Activated CD8-positive, alpha-beta memory T cell treated with anti-CD3 and anti-CD28 coated beads for 1 hour (primary cell): ENCODE measurements at regions not wholly inside any gene's neighbourhood (a gene's known extent, or its start where the extent isn't known, plus 50 kb on each side); places are given as distances from the start of the nearest gene placed in this dataset.

Source experiments
- DNase-seq, 2 donors: peaks; one replicate each; pipeline ENCODE4 v3.0.0-alpha.2; 2020; ENCODE audit warnings: low read depth in 1 of 2; ENCODE audit errors: extremely low read depth in 1 of 2

DNA sequence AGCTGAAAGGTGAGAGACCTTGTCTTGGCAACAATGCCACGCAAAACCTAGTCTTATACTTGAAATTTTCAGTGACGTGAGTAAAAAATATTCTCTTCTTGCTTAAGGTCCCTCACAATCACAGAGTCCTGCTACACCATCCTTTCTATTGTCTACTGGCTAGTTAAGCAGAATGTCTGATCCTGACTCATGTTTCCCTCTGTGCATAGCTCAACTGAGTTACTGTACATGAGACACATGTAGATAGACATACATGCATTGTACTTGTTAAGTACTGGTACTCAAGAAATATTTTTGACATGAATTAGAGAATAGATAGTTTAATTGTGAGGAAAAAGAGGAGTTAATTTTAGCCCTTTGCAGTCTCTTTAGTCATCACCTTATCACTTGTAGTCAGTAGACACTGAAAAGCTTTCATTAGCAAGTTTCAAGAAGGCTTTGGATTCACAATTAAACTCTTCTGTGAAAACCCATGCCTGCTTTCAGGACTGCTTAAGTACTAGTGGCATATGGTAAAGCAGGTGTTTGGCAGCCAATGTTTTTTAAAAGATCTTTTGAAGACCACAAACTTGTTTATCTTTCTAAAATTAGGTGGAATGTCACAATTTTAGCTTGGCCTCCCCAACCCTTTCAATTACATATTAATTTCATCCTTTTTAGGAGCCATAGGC is 158.7 kb upstream of the CCDC150 start:
- DNase-seq, result no peak

DNA sequence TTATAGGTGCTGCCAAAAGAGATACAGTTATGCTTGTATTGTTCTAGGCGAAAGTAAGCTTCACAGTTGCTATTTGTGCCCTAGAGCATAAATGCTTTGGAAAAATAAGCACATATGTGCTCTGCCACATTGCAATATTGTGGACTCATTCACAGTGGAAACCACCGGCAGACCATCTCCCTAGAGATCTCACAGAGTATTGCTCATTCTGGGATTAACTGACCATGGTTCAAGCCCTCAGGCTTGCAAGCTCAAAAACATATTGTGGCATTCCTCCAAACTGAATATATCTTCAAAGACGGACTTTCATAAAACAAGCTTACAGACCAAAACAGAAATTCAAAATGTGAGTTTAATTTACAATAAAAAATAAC is 158.2 kb upstream of the CCDC150 start:
- DNase-seq, result no peak

DNA sequence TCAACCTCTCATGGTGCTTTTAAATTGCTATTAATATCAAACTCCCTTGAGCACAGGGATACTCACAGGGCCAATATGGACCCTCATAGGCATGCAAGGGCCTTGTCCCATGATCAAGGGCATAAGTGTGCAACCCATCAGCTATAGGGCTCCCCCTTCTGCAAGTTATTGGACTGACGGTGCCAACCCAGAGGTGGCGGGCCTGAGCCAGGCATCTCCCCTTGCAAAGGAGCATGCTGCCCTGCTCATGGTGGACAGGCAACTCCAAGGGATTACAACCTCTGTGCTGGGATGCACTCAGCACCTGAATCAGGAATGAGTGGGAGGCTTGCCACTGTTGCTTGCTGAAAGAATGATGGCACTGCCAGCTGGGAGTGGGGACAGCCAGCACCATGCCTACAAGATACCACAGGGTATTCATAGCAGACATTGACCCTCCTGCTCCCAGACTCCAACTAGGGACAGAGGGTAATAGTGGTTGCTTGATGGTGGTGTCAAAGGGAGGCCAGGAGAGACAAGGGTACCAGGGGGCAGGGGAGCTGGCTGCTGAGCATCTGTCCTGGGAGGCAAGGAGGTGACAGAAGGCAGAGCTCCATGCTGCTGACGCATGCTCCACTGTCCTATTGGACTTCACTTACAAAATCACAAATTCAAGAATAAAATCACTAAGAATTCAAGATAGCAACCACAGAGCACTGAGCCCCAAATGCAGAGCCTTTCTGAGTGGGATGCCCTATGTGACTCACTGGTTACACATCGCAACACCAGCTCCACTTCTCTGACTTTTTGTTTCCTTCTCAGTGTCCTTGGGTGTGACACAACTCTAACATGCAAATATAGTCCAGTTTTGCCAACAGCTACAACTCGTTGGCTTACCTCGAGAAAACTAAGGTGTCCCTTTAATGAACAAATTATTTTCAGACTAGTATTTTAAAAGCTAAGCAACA is 157.1 kb upstream of the CCDC150 start:
- no peak for DNase-seq

DNA sequence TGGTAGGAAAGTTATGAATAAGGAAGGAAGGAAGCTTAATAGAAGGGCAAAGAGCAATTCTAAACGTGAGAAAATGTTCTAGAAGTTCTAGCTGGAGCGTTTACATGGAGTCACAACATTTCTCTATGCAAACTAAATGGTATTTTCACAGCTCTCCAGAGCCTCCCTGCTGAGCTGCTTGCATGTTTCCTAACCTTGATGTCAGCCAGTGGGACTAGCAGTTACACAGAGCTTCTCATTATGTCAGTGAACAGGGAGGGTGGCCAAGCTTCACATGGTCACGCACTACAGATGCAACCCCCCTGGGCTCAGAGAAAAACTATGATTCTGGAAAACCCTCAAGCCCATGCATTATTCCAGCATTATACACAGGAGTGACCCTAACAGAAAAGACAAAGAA is 153.4 kb upstream of the CCDC150 start:
- DNase-seq, result no peak

DNA sequence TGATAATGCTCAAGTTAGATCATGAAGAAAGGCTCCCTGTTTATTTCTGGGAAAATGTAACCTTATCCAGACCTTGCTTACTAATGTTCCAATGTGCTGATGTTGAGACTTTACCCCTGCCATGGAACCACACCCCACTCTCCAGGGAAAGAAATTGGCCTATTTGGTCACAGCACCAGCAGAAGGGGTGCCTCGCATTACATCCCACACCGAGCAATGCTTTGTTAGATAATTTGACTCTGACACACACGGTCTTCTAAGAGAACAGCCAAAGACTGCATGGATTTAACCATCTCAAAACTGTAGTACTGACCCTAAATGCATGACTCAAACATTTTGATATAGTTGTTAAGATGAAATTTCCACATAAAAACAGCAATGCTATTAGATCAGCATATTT is 152.1 kb upstream of the CCDC150 start:
- DNase-seq, result no peak

DNA sequence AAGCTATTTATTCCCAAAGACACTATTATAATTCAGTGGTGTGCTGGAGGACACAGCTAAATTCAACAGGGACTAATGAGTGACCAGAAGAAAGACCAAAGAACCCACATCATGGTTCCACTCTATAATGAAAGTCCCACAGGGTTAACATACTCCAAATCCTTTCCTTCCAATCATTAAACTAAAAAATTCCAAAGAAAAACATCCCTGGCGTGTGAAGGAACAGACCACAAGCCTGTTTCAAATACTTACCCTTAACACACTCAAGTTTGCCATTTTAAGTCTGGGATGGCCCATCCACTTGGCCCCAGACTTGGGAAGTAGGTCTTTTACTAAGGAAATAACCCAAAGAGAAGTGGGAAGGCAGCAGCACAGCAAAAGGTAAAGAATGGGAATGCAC is 150.1 kb upstream of the CCDC150 start:
- no peak for DNase-seq

DNA sequence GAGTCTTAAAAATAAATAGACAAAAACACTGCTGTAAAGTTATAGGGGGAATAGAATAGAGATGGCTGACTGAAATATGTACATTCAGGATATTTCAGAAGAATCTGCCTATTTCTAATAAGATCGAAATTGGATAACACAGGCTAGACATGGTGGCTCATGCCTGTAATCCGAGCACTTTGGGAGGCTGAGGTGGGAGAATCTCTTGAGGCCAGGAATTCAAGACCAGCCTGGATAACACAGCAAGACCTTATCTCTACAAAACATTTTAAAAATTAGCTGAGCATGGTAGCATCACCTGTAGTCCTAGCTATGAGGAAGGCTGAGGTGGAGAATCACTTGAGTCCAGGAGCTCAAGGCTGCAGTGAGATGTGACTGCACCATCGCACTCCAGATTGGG is 146.6 kb upstream of the CCDC150 start:
- no peak for DNase-seq

DNA sequence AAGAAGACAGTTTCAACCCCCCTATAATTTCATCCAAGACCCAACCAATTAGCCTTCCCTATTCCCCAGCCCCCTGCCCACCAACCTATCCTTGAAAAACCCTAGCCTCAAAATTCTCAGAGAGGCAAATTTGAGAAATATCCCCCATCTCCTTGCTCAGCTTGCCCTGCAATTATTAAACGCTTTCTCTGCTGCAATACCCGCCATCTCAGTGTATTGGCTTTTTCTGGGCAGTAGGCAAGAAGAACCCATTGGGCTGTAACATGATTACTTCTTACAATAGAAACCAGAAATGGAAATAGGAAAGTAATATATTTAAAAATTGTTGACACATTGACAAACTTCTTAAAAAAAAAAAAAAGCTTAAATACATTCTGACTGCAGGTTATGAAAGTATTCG is 140.6 kb upstream of the CCDC150 start:
- DNase-seq, result no peak

DNA sequence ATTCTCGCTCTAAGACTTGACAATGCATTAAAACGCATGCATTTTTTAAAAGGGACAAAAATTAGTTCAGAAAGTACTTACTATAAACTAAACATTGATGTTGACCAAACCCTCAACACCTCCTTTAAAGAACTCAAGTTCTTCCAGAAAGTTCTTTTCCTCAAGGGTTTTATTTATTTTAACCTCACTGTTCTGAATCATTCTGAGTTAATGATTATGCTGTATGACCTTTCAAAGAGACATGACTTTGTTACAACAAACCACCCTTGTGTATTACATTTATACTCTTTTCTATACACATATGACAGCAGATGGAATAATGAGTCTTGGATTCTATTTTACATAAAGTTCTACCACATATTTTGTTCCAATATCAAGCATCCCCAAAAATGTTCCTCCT is 139.8 kb upstream of the CCDC150 start:
- no peak for DNase-seq

DNA sequence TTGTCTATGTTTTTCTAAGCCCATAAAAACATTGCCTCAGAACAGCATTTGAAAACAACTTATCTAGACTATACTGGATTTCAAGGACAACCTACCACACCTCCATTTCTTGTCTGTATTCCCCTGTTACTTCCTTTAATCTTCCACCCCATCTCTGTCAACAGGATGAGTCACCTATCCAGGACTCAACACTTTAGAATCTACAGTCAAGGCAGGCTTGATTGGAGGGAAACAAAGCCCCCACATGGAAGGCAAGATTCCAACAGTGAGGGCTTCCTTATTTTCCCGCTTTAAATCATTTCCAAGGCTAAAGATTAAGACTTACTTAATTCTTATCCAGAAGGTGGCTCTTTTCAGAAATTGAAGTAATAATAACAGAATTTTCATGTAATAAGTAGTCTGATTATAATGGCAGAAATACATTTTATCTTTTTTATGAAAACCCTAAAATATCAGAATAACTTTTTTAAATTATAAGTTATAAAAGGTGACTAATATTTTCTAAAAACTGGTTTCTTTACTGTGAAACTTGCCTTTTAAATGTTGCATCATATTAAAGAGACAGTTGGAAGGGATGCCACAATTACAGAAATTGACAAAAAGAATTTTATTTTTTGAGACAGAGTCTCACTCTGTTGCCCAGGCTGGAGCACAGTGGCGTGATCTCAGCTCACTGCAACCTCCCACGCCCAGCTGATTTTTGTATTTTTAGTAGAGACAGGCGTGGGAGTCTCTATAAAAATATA is 138.7 kb upstream of the CCDC150 start:
- no peak for DNase-seq

DNA sequence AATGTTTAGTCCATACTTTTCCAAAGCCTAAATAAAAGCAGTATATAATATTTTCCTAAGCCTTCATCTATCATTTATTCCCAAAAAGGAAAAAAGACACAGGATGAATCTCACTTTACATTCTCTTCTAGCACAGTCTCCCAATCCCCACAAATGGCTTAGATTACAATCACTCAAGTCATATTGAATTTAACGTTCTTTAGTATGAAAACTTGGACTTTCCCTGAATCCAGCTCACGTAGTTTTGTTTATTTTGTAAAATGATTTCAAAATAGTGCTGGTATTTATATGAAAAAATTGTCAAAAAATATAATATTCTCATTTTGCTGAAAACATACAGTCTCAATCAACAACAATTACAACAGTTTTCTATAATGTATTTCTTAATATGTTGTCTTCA is 137.7 kb upstream of the CCDC150 start:
- DNase-seq, result no peak

DNA sequence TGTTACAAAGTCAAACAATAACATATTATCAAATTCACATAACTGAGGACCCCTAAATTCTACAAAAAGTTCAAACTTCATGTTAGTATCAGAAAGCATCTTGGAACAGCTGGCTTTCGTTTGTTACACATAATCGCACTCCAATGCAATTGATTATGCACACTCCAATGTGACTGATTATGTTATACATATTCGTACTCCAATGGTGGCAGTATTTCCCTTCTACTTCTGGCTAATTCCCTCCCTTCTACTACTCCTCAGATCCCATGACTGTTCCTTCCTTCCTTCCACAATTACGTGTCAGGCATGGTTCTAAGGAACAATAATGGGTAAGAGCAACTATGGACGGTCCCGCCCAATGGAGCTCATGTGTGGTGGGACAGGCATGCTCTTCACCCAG is 137.1 kb upstream of the CCDC150 start:
- DNase-seq, result no peak

DNA sequence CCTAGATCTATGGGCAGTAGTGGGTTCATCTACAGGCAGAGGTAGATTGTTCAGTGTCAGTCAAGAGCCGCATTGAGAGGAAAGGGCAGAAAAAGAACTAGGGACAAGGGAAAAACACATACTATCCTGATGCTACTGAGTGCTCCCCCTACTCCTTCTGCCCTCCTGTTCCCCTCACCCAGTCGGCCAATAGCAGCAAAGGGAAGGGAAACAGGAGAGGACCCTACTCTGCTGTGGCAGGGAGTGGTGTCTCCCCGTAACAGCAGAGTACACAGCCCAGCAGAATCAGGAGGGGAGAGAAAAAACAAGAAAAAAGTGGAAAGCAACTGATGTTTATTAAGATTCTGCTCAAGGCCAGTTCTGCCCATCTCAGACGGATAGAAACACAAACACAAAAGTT is 136.1 kb upstream of the CCDC150 start:
- DNase-seq, result no peak

DNA sequence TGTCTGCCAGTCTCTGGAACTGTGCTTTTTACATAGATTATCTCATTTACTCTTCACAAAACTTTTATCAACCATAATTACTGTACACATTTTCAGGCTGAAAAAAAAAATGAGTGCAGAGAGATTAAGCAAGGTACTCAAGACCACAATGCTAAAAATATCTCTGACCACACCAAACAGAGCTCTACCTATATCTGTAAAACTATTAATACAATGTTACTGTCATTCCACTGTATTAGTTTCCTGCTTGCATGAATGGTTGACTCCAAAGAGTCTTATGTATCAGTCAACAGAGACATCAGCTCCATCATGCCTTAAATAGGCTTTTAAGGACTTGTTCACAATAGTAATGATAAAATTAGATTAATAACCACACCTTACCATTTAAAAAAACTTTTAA is 134.7 kb upstream of the CCDC150 start:
- no peak for DNase-seq

DNA sequence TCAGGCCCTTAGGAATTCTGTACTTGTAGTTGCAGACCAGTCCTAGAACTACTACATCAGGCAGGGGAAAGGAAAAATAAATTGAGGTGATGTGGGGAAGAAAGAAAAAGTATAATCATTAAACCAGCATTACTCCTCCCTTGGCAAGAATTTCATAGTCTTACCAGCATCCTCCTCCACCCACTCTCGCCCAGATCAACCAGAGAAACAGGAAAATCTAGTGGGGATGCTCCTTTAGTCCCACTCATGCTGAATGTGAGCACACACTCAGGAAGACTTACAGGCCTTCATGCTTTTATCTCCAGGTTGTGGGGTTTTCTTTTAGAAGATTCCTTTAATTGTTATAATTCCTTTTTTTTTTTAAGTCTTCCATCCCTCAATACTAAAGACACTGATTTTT is 129.3 kb upstream of the CCDC150 start:
- DNase-seq, result no peak

DNA sequence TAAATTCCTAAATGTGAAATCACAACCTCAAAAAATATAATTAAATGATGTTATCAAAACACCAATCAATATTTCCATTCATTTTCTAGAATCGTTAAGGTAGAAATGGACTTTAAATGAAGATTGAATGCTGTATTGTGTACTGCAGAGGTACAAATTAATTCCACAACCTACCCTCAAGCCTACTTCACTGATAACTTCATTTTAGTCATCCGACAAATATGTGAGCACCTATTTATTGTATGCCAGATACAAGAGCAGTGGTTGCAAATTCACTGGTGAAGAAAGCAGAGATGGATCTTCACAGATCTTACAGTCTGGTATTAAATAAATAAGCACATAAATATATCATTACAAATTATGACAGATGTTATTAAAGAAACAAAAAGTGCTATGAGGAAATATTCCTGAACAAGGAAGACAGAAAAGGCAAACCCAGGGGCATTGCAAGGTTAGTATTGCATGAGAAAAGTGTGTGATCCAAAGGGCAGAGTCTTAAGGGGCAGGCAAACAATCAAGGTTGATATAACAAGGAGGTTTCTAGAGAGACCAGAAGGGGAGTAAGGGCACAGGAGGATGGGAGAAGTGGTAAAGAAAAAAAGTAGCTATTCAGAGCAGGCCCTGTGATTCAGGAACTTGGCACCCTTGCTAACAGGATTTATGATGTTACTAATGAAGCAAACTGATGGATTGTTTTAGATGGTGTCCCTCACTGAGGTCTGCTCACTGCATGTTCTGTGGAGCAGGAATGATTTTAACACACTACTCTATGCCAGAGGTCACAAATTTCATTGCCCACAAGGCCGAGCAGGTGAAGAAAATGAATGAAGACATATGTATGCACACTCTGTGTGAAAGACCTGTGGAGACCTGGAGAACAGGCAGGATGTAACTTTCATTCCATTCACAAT is 128.0 kb upstream of the CCDC150 start:
- DNase-seq, result no peak

DNA sequence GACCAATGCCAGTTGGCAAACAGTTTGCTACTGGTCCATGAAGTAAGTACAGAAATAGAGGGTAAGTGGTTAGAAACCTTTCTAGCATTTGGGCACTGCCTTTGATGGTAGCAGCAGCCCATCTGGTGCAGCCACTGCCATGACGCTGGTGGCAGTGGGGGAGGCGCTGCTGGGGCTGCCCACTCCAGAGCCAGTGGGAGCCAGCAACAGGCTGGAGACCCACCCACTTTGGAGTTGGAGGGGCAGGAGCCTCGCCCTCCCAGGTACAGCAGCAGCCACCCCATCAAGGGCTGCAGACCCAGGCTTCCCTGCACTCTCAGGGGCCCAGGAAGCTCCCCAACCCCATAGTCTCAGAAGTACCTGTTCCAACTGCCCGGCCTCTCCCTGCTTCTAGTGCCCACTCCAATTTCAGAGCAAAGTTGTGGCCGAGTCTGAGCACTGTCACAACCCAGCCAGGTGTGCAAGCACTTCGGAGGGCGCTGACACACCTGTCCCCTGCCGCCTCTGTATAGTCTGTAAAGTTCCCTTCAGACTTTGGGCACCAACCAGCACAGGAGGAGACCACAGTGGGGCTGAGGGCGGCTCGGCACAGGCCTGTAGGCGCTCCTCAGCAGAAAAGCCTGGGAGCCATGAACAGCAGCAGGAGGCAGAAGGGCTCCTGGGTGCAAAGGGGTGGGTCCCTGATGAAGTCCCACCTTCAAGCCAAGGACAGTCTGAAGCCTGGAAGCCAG is 125.6 kb upstream of the CCDC150 start:
- no peak for DNase-seq

DNA sequence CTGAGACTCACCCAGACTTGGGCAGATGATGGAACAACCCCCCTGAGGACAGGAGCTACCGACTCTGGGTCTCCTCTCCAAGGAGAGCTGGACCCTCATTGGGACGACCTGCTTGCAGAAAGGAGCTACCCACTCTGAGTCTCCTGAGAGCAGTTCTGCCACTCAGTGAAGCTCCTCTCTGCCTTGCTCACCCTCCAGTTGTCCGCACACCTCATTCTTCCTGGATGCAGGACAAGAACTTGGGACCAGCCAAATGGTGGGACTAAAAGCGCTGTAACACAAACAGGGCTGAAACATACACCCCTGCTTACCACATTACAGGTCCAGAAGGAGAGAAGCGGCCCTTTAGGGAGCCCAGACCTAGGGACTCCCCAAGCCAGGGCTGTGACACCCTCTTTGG is 124.9 kb upstream of the CCDC150 start:
- no peak for DNase-seq

DNA sequence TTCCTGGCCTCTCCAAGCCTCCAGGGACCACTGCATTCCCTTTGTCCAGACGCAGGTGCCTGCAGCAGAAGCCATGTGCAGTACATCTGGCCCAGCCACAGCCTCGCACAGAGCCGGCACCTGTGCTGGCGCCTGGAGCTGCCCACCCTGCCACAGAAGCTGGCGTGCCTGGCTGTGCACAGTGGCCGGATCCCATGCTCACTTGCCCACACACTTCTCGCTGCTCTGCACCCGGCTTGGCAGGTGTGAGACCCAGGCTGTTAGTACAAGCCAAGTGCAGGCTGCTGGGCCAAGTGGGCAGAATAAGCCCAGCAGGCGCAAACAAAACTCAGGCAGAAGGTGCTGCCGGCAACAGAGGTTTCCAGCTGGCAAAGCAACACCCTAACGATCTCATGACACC is 124.5 kb upstream of the CCDC150 start:
- DNase-seq, result no peak

DNA sequence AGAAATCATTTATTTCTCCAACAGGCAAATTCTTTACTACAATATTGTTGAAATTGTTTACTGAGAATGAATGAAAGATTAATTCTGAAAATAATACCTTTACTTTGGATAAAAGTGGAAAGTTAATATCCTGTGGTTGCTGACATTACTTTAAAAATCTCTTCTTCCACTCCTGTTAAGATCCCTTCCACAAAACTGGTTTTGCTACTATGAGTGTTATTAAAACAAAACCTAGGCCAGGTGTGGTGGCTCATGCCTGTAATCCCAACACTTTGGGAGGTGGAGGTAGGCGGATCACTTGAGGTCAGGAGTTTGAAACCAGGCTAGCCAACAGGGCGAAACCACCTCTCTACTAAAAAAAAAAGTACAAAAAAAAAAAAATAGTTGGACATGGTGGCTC is 123.9 kb upstream of the CCDC150 start:
- DNase-seq, result no peak
